RPMI7951 (cell line): ENCODE measurements at regions not wholly inside any gene's neighbourhood (a gene's known extent, or its start where the extent isn't known, plus 50 kb on each side); places are given as distances from the start of the nearest gene placed in this dataset.
"Not testable (repeated sequence)": the region's sequence is repeated elsewhere in the genome, so short reads cannot be mapped to it uniquely, and the experiment has no call there.

Experiments used
- DNase-seq: peaks from one replicate; pipeline ENCODE4 v3.0.0-alpha.2; 2012; ENCODE audit warnings: low read depth

DNA sequence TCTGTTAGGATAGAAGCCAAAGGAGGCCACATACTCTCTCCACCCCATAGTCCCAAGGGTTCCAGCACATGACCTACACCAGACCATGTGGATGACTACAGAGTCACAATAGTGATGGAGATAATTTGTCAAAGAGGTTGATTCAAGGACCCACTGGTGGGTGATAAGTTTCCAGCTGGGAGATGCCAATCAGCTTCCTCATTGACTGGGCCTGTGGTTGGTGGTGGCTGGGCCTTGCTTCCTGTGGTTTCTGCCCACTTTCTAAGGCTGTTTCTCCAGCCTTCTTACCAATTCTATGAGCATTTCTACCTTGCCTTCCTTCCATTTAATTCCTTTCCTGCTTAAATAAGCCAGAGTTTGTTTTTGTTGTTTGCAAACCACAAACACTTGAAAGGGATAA, 95.5 kb upstream of the CPEB2 start:
- peak; percentile 26 for DNase-seq

DNA sequence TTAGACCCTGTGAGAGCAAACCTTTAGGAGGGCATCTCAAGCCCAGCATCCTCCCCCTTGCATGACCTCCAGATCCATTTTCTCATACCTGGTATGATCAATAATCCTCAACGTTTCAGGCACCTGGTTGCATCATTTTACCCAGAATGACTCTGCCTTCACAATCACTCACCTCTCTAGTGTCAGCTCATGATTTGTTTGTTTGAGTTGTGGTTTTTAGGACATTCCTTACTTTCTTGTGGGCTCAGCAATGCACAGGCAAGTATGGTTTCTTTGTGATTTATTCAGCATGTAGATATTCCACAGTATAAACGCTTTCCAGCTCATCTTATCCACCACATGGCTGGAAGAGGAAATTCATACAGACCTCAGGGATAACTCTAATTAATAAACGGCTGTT, 93.6 kb upstream of the CPEB2 start:
- peak; percentile 58 for DNase-seq

DNA sequence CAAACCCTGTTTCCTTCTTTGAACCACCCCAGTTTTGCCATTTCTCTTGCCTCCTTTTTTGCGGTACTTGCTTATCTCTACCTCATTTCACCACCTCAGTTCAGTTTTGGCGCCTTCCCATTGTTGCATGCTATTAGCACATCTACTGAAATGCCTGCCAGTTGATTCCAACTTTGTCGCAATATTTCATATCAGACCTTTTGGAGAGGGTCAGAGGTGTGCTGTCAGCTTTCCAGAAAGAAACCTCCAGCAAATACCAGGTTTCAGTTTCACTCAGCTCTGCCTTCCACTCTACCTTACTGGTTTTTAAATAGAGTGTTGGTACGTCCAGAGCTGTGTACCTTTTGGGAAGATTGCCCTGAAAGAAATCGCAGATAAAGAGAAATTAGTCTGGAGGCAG, 91.9 kb upstream of the CPEB2 start:
- no peak for DNase-seq

DNA sequence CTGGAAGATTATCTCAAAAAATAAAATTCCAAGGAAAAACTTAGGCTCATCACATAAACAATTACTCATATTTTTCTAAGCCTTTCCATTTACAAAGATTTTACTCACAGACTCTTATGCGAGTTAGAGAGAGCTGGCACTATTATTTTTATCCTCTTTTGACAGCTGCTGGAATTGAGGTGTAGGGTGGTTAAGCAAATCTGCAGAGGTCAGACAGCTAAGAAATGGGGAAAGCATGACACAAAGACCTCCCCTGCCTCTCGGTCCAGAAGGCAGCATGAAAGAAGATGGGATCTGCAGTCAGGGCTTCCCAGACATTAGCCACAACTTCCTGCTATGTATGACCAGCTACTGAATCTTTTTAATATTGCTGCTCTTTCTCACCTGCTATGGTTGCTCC, 89.9 kb upstream of the CPEB2 start:
- DNase-seq, result no peak

DNA sequence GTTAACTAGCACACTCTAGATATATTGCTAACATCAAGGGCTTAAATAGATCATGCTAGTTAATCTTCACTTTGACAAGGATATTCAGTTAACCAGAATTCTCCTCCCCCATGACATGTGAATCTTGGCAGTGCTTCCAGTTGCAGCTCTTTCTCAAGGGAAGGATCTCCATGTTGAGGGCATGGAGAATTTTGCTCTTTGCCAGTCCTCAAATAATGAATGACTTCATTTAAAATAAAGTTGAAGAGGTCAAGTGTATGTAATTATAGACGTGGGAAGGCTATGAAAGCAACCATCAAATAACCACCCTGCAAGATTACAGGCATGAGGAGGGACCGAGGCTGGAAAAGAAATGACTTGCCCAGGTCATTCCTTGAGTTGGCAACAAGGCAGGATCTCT, 87.3 kb upstream of the CPEB2 start:
- DNase-seq, result no peak

DNA sequence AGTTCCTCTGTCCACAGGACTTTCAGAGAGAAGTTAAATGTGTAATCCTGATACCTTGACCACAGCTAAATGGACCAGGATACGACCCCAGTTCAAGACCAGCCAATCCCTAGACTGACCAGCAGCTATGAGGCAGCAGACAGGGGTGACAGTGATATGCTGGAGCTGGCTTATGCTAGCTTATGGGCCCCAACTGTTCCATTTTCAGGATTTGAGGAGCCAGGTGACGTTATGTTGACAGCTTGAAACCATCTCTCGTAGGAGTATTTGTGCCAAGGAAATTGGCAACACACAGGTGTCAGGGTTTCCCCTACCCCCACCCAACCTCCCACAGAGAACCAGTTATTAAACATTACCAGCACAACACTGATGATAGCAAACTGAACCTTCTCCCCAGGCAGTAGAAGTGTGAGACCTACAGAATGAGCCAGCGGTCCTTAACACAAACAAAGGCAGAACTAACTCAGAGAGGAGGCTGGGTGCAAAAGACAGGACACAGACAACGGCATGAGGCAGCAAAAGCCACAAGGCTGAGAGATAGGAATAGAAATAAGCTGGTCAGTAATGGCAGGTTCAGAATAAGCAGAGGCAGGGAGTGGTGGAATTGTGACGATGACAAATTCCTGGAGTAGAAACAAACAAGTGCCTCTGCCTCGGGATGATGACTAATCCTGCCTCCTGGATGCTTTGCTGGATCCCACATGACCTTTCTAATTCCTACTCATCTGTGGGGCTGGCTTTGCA, 85.6 kb upstream of the CPEB2 start:
- DNase-seq, result peak; percentile 92

DNA sequence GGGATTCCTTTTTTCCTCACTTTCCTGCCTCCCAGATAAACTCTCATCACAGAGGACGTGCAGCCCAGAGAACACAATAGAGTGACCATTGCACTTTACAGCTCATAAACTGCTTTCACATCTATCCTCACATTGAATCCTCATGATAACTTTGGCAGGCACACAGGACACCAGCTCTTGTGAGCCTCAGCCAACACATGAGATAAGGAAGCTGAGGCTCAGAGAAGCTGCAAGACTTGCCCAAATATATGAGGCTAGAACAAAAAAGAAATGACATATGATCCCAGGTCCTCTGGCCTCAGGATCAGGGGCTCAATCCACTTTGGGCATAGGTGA, 85.0 kb upstream of the CPEB2 start:
- DNase-seq, result no peak

DNA sequence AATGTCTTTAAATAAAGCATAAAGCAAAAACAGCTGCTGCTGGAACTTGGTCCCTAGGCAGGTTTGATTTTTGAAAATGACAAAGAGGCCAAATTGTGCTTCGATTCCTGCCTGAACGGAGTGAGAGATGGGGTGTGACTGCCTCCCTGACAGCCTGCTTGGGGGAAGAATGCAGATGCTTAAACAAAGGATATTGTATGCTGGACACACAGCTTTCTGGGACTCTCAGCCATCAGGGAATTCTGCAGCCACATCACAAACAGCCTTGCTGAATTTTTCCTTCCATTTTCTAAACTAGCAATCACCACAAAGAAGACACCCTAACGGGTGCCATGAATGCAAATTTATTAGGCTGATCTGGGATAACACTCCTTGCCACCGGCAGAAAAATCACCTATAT, 83.9 kb upstream of the CPEB2 start:
- no peak for DNase-seq

DNA sequence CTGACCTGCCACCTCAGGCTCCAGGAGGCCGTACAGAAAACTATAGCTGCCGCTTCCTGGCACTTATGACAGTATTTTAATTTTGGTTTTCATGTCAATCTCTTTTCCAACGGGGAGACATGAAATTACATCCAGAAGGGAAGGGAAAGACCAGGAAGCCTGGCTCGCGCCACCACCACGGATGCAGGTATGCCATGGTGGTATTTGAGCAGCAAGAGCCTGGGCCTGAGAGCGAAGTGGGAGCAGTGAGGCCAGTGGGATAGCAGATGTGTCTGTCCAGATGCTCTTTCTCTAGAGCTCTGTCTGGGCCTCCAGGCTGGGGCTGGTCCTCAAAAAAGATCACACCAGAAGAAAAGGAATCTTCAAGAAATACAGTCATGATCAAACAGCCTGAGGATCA, 82.5 kb upstream of the CPEB2 start:
- no peak for DNase-seq

DNA sequence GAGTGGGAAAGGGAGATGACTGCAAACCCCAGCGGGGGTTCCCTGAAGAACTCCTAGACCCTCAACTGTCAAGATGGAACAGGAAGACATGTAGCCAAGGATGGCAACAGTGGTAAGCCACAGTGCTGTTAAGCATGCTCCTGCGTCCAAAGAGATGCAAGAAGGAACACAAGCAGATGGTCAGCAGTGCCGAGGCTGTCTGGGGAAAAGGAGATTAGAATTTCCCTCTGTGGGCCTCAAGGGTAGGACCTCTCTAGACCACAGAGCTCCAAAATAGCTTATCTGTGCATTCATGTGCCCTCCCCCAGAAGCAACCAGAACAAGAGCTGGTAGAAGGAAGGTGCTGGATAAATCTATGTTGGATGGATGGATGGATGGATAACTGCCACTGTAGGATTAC, 82.0 kb upstream of the CPEB2 start:
- no peak for DNase-seq

DNA sequence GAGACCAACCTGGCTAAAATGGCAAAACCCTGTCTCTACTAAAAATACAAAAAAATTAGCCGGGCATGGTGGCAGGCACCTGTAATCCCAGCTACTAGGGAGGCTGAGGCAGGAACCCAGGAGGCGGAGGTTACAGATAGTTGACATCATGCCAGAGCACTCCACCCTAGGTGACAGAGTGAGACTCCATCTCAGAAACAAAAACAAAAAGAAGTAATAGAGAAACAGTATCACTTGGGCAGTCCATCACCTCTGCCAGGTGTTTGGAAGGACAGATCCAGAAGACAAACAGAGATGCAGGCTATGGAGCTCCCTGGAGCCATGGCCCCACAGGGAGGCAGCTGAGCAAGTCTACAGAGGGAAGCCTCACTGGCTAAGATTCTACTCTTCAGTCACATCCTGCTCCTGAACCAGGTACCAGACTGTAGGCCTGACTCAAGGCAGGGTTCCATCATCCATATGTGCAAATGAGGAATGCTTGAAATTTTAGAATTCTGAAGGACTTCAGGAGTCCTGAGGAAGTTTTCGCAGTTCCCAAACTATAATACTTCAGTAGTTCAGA, 81.4 kb upstream of the CPEB2 start:
- DNase-seq, result no peak

DNA sequence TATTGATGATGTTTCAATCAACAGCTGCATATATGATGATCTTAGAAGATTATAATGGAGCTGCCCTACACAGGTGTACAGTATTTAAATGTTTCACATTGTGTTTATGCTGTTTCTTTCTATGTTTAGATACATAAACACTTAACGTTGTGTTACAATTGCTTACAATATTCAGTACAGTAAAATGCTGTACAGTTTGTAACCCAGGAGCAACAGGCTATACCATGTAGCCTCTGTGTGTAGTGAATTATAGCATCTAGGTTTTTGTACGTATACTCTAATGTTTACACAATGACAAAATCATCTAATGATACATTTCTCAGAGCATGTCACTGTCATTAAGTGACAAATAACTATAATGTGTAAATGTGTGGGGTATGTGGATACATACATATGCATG, 80.5 kb upstream of the CPEB2 start:
- DNase-seq, result not testable (repeated sequence)

DNA sequence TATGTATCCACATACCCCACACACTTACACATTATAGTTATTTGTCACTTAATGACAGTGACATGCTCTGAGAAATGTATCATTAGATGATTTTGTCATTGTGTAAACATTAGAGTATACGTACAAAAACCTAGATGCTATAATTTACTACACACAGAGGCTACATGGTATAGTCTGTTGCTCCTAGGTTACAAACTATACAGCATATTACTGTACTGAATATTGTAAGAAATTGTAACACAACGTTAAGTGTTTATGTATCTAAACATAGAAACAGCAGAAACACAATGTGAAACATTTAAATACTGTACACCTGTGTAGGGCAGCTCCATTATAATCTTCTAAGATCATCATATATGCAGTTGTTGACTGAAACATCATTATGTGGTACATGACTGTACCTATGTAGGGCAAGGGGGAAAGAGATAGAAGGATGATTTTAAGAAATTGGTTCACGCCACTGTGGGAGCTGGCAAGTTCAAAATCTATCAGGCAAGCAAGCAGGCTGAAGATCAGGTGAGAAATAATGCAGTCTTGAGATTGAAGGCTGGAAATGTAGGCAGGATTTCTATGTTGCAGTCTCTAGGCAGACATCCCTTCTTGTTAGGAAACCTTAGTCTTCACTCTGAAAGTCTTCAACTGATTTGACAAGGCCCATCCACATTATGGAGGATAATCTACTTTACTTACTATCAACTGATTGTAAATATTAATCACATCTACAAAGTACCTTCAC, 78.0 kb upstream of the CPEB2 start:
- DNase-seq, result no peak

DNA sequence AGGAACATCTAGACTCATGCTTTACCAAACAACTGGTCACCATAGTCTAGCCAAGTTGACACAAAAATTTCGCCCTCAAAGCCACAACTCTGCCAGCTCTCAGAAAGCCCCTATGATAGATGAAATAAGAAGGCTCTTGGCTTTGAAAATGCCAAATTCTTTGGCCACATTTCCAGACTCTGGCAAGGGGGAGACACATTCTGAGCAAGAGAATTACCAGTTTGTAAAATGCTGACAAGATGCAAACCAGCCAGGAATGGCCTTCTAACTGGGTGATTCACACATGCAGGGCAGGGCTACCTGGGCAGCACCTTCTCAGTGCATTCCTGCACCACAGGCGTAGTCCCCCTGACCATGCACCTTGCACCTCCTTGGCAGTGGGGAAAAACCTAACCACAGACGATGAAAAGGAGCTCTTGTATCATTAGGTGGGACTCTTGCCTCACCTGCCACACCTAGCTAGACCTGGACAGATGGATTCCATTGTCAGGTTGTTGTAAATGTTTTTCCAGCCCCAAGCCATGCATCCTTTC, 77.4 kb upstream of the CPEB2 start:
- DNase-seq, result no peak

DNA sequence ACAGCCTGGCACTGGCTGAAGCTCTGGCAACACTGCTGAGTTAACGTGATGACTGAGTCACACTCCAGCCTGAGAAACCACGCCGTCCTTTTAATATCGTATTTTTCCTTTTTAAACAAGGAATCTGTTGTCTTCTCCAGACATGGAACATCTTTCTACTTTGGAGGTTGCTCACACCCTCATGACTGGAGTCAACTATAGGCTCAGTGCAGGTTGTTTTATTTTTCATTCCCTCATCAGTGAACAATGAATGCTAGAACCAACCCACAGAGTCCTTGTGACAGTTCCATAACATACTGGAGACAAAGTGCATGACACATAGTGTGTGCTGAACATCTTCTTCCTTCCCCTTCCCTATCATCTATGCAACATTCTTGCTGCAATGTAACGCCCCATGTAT, 76.8 kb upstream of the CPEB2 start:
- DNase-seq, result no peak

DNA sequence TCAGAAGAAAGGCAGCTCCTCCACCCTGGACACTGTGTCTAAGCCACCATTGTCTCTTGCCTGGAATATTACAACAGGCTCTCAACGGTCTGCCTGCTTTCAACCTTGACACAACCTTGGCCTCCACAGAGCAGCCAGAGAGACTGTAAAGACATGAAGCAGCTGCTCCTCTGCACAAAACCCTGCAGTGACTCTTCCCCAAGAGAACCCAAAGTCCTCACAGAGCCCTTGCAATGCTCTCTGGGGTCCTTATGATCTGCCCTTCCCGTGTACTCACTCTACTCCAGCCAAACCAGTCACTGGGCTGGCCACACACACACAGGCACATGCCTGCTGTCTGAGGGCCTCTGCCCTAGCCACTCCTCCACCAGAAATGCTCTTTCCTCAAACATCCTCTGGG, 75.9 kb upstream of the CPEB2 start:
- no peak for DNase-seq

DNA sequence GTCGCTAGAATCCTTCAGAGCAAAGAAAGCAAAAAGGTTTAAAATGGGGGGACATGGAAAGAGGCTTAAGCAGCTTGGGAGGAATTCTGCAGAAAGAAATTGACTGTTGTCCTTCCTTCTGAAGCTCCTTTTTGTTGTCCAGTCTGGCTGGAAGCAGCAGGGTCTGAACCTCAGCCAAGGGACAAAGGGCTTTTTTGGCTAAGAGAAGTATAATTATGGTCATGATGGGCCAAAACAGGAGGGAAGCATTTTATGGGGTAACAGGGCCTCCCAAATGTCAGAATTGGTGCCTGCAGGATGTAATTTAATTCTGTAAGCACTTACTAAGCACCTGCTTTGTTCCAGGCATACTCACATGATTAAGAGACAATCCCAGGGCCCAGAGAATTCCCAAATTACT, 74.2 kb upstream of the CPEB2 start:
- no peak for DNase-seq

DNA sequence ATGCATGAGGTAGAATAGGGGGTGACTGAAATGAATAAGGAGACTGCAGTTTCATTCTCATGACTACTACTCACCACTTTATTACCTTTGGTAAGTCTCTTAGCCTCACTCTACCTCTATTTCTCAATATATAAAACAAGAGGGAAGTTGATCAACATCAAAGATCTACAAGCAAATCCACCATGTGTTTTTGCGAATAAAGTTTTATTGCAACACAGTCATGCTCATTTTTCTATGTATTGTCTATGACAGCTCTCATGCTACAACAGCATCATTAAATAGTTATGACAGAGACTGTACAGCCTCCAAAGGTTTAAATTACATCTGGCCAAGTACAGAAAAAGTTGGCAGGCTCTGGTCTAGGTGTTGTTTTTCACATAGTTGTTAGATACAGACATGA, 72.6 kb upstream of the CPEB2 start:
- DNase-seq, result no peak

DNA sequence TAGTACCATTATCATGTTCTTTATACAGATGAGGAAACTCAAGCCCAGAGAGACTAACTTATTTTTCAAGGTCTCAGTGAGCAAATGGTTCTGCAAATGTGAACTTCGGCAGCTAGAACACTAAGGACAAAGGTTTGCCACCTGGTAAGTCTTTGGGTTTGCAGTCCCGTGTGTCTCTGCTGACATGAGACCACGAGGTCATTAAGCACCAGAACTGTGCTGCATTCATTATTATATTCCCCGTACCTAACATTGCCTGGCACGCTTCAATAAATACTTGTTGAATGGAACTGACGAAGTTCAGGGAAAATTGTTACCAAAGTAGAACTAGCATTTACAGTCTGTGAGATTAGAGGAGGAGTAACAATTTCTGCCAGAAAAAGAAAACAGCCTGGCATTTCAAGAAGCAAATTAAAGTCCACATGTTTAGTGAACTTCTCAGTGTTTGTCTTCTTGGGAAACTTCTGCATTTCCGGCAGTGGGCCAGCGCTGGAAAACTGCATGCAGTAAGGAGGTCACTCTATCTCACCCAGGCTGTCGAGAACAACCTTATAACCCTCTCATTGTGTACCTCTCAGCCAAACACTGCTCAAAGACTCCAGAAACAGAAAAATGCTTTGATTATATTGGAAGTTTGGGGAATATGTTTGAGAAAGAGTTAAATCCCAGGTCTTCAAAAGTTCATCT, 67.4 kb upstream of the CPEB2 start:
- no peak for DNase-seq

DNA sequence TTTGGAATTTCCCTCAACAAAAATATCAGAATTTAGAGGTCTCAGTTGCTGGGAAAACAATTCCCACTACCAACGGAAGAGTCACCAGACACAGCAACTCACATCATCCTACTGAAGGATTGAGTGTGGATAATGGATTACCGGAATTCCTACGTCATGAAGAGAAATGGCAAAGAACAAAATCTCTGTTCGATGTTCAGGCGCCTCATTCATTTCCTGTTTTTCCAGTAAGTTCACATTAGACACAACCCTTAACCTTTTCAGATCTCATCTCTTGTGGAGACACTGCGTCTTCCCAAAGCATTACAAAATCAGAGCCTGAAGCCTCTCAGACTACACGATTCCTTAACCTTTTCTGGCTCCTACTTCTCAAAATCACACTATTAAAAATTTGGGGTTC, 58.5 kb upstream of the CPEB2 start:
- no peak for DNase-seq

DNA sequence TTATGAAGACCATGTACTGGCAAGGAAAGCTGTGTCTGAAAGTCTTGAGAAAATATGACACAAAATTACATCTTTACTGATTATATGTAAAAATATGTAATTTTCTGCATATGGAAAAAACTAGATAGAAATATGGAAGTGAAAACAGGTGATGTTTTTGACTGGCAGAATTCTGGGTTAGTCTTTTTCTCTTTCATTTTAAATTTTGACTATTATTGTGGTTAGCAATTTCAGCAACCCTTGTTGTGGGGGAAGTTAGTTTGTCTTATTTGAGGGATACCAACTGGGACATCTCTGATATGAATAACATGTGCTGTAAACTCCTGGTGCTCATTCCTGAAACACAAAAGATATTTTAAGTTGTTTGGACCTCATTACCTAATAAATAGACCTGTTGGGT, 49.9 kb upstream of the CPEB2 start:
- DNase-seq, result no peak
